ENCODE measurements at regions not wholly inside any gene's neighbourhood (a gene's known extent, or its start where the extent isn't known, plus 50 kb on each side); places are given as distances from the start of the nearest gene placed in this dataset.

DNA sequence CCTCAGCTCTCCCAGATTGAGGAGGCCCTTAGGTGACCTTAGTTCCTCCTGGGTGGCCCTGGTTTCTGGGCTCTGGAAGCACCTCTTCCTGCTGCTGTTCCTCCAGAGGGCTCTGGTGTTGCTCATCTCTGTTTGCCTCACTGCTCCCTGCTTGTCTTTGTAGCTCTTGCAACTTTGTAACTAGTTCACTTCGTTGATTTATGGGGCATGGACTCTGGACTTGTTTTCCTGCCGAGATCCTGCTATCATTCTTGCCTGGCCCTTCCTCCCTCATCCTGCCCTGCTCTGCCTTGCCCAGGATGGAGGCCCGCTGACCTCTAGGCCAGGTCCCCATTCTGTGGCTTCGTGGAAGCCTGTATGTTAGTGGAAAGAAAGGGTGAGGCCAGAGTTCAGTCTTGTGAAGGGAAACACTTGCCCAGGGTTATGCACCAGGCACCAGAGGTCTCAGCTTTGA lies 169.3 kb downstream of the MACROH2A1 start:
- H3K56ac ChIP-seq (ENCODE audit: insufficient read length, low read depth, low read length), result no peak overlapping the region
- DNase-seq, result no peak
- no peak overlapping the region for H3K23ac ChIP-seq (ENCODE audit: insufficient read length, low read depth, low read length)
- H3K4me2 ChIP-seq (ENCODE audit: insufficient read depth, insufficient read length, low read length), result no peak overlapping the region
- no peak overlapping the region for H3K9ac ChIP-seq (ENCODE audit: extremely low read depth, insufficient read length, low read length)
- H3K4ac ChIP-seq (ENCODE audit: low read depth, low read length), result no peak overlapping the region
- no peak overlapping the region for H2BK20ac ChIP-seq (ENCODE audit: low read depth, low read length, poor library complexity, severe bottlenecking)
- no peak overlapping the region; the same call in 1 of the 2 replicates for H3K14ac ChIP-seq (ENCODE audit: insufficient read depth, low read length)
- H3K9me3 ChIP-seq (ENCODE audit: control insufficient read depth, low read depth, low read length), result no peaks in the 10 kb centered on the region
- H3K18ac ChIP-seq (ENCODE audit: insufficient read length, low read depth, low read length), result no peak overlapping the region
- no CpG with 5 or more reads among the region's 4 CpGs for WGBS (ENCODE audit: extremely low coverage, insufficient read length, low lambda C conversion rate)
- no peak overlapping the region for H4K5ac ChIP-seq (ENCODE audit: insufficient read length, low read depth, low read length)
- H2BK15ac ChIP-seq (ENCODE audit: low read depth, low read length), result no peak overlapping the region
- Mint-ChIP-seq H3K4me1 (peaks cover 10 to 11% of the 10 kb centered on the region in 2 experiments), H3K27ac (no peak overlapping the region), H3K9me3 (peaks cover 0 to 3% of the 10 kb centered on the region in 2 experiments; a peak in 1 of 5 replicates), H3K27me3 (ENCODE audit: low read depth) (peaks cover 42% of the 10 kb centered on the region), H3K36me3 (ENCODE audit: insufficient read depth in 1 of 3, low read depth in 3 of 3) (no peaks in the 10 kb centered on the region), H3K4me3 (no peak overlapping the region; a peak in 1 of 5 replicates)
- H2BK120ac ChIP-seq (ENCODE audit: low read depth, low read length, poor library complexity, severe bottlenecking), result no peak overlapping the region
- H4K91ac ChIP-seq (ENCODE audit: insufficient read length, low read depth, low read length), result no peak overlapping the region
- H4K20me1 ChIP-seq (ENCODE audit: control insufficient read depth, insufficient read depth, insufficient read length), result no peaks in the 10 kb centered on the region
- TF ChIP-seq, protein P1, sequence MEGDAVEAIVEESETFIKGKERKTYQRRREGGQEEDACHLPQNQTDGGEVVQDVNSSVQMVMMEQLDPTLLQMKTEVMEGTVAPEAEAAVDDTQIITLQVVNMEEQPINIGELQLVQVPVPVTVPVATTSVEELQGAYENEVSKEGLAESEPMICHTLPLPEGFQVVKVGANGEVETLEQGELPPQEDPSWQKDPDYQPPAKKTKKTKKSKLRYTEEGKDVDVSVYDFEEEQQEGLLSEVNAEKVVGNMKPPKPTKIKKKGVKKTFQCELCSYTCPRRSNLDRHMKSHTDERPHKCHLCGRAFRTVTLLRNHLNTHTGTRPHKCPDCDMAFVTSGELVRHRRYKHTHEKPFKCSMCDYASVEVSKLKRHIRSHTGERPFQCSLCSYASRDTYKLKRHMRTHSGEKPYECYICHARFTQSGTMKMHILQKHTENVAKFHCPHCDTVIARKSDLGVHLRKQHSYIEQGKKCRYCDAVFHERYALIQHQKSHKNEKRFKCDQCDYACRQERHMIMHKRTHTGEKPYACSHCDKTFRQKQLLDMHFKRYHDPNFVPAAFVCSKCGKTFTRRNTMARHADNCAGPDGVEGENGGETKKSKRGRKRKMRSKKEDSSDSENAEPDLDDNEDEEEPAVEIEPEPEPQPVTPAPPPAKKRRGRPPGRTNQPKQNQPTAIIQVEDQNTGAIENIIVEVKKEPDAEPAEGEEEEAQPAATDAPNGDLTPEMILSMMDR (conservative IDR thresholded peaks at IDR 0.05), result no peak
- H2AK5ac ChIP-seq (ENCODE audit: insufficient read length, low read length), result no peak overlapping the region
- no peak overlapping the region for H3K27ac ChIP-seq (ENCODE audit: insufficient read length, low read depth, low read length)
- H3K79me2 ChIP-seq (ENCODE audit: insufficient read depth, low read length), result no peaks in the 10 kb centered on the region
- no peak overlapping the region for H2AFZ ChIP-seq (ENCODE audit: low read length)
- no peaks in the 10 kb centered on the region for H3K4me1 ChIP-seq (ENCODE audit: insufficient read depth, low read length)
- no peak overlapping the region for H3T11ph ChIP-seq (ENCODE audit: low read length)
- H3K27me3 ChIP-seq (ENCODE audit: insufficient read depth, low read length), result no peaks in the 10 kb centered on the region
- H2BK5ac ChIP-seq (ENCODE audit: insufficient read length, low read length), result no peak overlapping the region
- no peaks in the 10 kb centered on the region for H3K23me2 ChIP-seq (ENCODE audit: insufficient read length, low read depth, low read length, poor library complexity, severe bottlenecking)
- no peaks in the 10 kb centered on the region for H3K79me1 ChIP-seq (ENCODE audit: insufficient read depth, low read depth, low read length, poor library complexity, severe bottlenecking)
- H4K8ac ChIP-seq (replicated peaks; ENCODE audit: insufficient read length, low read depth, low read length), result no peak overlapping the region
- H2BK12ac ChIP-seq (ENCODE audit: insufficient read length, low read depth, low read length), result no peak overlapping the region
